CD14-positive monocyte (primary cell): ENCODE measurements at regions not wholly inside any gene's neighbourhood (a gene's known extent, or its start where the extent isn't known, plus 50 kb on each side); places are given as distances from the start of the nearest gene placed in this dataset.

Source experiments
- DNase-seq, 3 donors: peaks; one replicate each; pipeline ENCODE4 v3.0.0-alpha.2; 2011 to 2022
- H2AFZ ChIP-seq: 2 replicates; pipeline ENCODE4 v1.6.0; 2012; ENCODE audit warnings: mild to moderate bottlenecking, low read depth, low read length, inconsistent platforms; ENCODE audit not compliant: insufficient read depth, poor library complexity, severe bottlenecking
- H3K27ac ChIP-seq, 2 donors: 1 replicate in 1 of 2; 2 replicates in 1 of 2; pipeline ENCODE4 v1.5.1; 2012 to 2013; ENCODE audit warnings: low read length in 2 of 2, control low read depth in 1 of 2, inconsistent platforms in 1 of 2, low read depth in 1 of 2, mild to moderate bottlenecking in 1 of 2
- H3K27me3 ChIP-seq, 2 donors: one replicate each; pipeline versions ENCODE4 v1.6.0 to v1.6.1; 2011 to 2013; ENCODE audit warnings: low read length in 2 of 2; ENCODE audit not compliant: control insufficient read depth in 2 of 2, insufficient read depth in 2 of 2
- H3K36me3 ChIP-seq, 2 donors: replicated peaks in 1 of 2; 1 replicate in 1 of 2; 2 replicates in 1 of 2; pipeline versions ENCODE4 v1.5.1 to v1.6.1; 2012 to 2013; ENCODE audit warnings: low read length in 2 of 2, control low read depth in 1 of 2, inconsistent platforms in 1 of 2, mild to moderate bottlenecking in 1 of 2; ENCODE audit not compliant: insufficient read depth in 2 of 2, control insufficient read depth in 1 of 2
- H3K4me1 ChIP-seq, 2 donors: 1 replicate in 1 of 2; 2 replicates in 1 of 2; pipeline versions ENCODE4 v1.5.1 to v1.6.1; 2012 to 2013; ENCODE audit warnings: low read length in 2 of 2, control low read depth in 1 of 2, inconsistent platforms in 1 of 2, mild to moderate bottlenecking in 1 of 2, moderate library complexity in 1 of 2; ENCODE audit not compliant: insufficient read depth in 2 of 2, control insufficient read depth in 1 of 2
- H3K4me2 ChIP-seq: replicated peaks from 2 replicates; pipeline ENCODE3; 2012; ENCODE audit warnings: low read length, moderate library complexity, mild to moderate bottlenecking; ENCODE audit not compliant: poor library complexity, severe bottlenecking; ENCODE audit errors: extremely low read depth
- H3K4me3 ChIP-seq, 3 experiments: fragments of 200-600 bp in 1 of 3; sonication (generic) in 1 of 3; replicated peaks in 1 of 3; 1 replicate in 2 of 3; 2 replicates in 1 of 3; pipeline ENCODE4 v1.5.1; 2011 to 2013; ENCODE audit warnings: low read length in 3 of 3, mild to moderate bottlenecking in 3 of 3, control low read depth in 2 of 3, low read depth in 2 of 3, inconsistent platforms in 1 of 3, moderate library complexity in 1 of 3
- H3K79me2 ChIP-seq: 2 replicates; pipeline ENCODE4 v1.6.0; 2012; ENCODE audit warnings: mild to moderate bottlenecking, control low read depth, inconsistent platforms, low read length, moderate library complexity; ENCODE audit not compliant: insufficient read depth
- H3K9ac ChIP-seq: 2 replicates; pipeline ENCODE4 v1.6.0; 2017; ENCODE audit warnings: low read length, mild to moderate bottlenecking; ENCODE audit not compliant: insufficient read depth, poor library complexity, severe bottlenecking
- H3K9me3 ChIP-seq, 2 donors: replicated peaks in 1 of 2; 1 replicate in 1 of 2; 2 replicates in 1 of 2; pipeline versions ENCODE4 v1.5.1 to v1.6.1; 2012 to 2013; ENCODE audit warnings: low read length in 2 of 2, control low read depth in 1 of 2; ENCODE audit not compliant: control insufficient read depth in 1 of 2, insufficient read depth in 1 of 2
- H4K20me1 ChIP-seq: 2 replicates; pipeline ENCODE4 v1.6.0; 2012; ENCODE audit warnings: mild to moderate bottlenecking, low read length, control low read depth, moderate library complexity; ENCODE audit not compliant: insufficient read depth
- H3K27ac Mint-ChIP-seq, 7 donors: one replicate each; pipeline ENCODE4 v1.8.0; 2020; ENCODE audit warnings: mild to moderate bottlenecking in 7 of 7, mixed read lengths in 7 of 7, moderate library complexity in 6 of 7, inconsistent platforms in 2 of 7
- H3K27me3 Mint-ChIP-seq, 3 donors: one replicate each; pipeline ENCODE4 v1.8.0; 2021 to 2022; ENCODE audit warnings: low read depth in 3 of 3, mild to moderate bottlenecking in 3 of 3, mixed read lengths in 3 of 3, moderate library complexity in 3 of 3, inconsistent platforms in 1 of 3
- H3K36me3 Mint-ChIP-seq, 2 donors: one replicate each; pipeline ENCODE4 v1.8.0; 2020; ENCODE audit warnings: mixed read lengths in 2 of 2, inconsistent platforms in 1 of 2, mild to moderate bottlenecking in 1 of 2
- H3K4me1 Mint-ChIP-seq: one replicate; pipeline ENCODE4 v1.8.0; 2020; ENCODE audit warnings: mild to moderate bottlenecking, mixed read lengths
- H3K4me3 Mint-ChIP-seq, 2 donors: one replicate each; pipeline ENCODE4 v1.8.0; 2020; ENCODE audit warnings: mild to moderate bottlenecking in 2 of 2, mixed read lengths in 2 of 2, moderate library complexity in 1 of 2
- H3K9me3 Mint-ChIP-seq, 7 donors: one replicate each; pipeline ENCODE4 v1.8.0; 2020 to 2022; ENCODE audit warnings: mixed read lengths in 7 of 7, mild to moderate bottlenecking in 6 of 7, moderate library complexity in 6 of 7, inconsistent platforms in 2 of 7
- WGBS: methylation state at CpG from one replicate; pipeline ENCODE4 v1.1.5; 2013; ENCODE audit warnings: missing lambda C conversion rate; ENCODE audit not compliant: insufficient coverage; 5-methylcytosine and 5-hydroxymethylcytosine counted together
- intact Hi-C, 2 donors: fragments of 100-400 bp; cut with micrococcal nuclease; formaldehyde crosslinking; loops; one replicate each; pipeline versions ENCODE4 v1.15.0 to v1.15.1; 2023
- TF ChIP-seq, protein P1 (sequence below): fragments of 200-600 bp; IDR thresholded peaks from one replicate; pipeline ENCODE4 v1.8.0; 2022; ENCODE audit warnings: antibody characterized with exemption, mild to moderate bottlenecking

DNA sequence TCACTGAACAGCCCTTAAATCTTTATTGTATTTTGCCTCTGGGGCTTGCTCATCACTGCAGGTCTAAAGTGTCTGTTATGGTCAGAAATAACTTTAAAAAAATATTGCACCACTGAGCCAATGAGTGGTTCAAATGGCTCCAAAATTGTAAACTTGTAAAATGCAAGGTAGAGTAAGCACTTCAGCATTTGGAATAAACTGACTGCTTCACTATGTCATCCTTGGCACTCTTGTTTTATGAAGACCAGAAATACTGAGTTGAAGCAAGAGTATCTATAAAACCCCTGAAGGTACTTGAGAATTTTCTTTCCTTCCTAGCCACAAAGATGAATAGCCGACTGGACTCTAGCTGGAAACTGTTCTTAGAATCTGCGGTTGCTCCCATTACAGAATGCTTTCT, 390.3 kb upstream of the DPH6 start:
- Histone ChIP-seq H3K27me3 (no peaks in the 10 kb centered on the region), H3K4me2 (no peak overlapping the region), H3K9me3 (peaks cover 0 to 4% of the 10 kb centered on the region in 2 donors), H3K27ac (no peak overlapping the region), H4K20me1 (no peaks in the 10 kb centered on the region), H3K79me2 (no peaks in the 10 kb centered on the region), H3K9ac (no peak overlapping the region), H2AFZ (no peak overlapping the region), H3K4me3 (no peak overlapping the region), H3K4me1 (no peaks in the 10 kb centered on the region), H3K36me3 (no peaks in the 10 kb centered on the region)
- Mint-ChIP-seq H3K27me3 (no peaks in the 10 kb centered on the region), H3K36me3 (no peaks in the 10 kb centered on the region), H3K27ac (no peak overlapping the region), H3K4me3 (no peak overlapping the region), H3K9me3 (peaks cover 0 to 4% (median 2%) of the 10 kb centered on the region in 7 donors), H3K4me1 (no peaks in the 10 kb centered on the region)
- no CpG with 5 or more reads among the region's 2 CpGs for WGBS
- intact Hi-C loops: no loop called here
- TF ChIP-seq, protein P1, sequence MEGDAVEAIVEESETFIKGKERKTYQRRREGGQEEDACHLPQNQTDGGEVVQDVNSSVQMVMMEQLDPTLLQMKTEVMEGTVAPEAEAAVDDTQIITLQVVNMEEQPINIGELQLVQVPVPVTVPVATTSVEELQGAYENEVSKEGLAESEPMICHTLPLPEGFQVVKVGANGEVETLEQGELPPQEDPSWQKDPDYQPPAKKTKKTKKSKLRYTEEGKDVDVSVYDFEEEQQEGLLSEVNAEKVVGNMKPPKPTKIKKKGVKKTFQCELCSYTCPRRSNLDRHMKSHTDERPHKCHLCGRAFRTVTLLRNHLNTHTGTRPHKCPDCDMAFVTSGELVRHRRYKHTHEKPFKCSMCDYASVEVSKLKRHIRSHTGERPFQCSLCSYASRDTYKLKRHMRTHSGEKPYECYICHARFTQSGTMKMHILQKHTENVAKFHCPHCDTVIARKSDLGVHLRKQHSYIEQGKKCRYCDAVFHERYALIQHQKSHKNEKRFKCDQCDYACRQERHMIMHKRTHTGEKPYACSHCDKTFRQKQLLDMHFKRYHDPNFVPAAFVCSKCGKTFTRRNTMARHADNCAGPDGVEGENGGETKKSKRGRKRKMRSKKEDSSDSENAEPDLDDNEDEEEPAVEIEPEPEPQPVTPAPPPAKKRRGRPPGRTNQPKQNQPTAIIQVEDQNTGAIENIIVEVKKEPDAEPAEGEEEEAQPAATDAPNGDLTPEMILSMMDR: no peak
- DNase-seq: no peak

DNA sequence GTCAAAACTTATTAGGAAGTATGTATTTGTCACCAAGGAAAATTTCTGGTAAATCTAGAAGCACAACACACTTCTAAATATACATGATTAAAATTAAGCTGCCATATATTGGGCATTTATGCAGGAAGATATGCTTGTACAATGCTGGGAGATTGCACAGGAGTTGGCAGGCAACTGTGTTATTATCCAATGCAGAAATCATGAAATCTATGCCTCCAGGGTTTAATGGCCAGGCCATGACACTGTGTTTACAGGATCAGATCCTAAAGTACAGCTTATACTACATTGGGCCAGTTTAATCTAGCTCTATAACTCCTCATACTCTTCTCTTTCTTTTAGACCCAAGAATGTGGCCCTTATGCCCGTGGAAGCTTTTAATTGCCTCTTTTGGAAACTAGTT, 391.4 kb upstream of the DPH6 start:
- no peak overlapping the region for H2AFZ ChIP-seq
- no peak overlapping the region for H3K27ac ChIP-seq
- no peaks in the 10 kb centered on the region for H3K79me2 ChIP-seq
- WGBS: no CpG with 5 or more reads among the region's 1 CpG
- Mint-ChIP-seq H3K4me3 (no peak overlapping the region), H3K27me3 (no peaks in the 10 kb centered on the region), H3K4me1 (no peaks in the 10 kb centered on the region), H3K9me3 (peaks cover 0 to 6% (median 2%) of the 10 kb centered on the region in 7 donors), H3K27ac (no peak overlapping the region), H3K36me3 (no peaks in the 10 kb centered on the region)
- intact Hi-C loops: no loop called here
- no peak for DNase-seq
- H3K36me3 ChIP-seq: no peaks in the 10 kb centered on the region
- no peak overlapping the region for H3K4me3 ChIP-seq
- no peaks in the 10 kb centered on the region for H4K20me1 ChIP-seq
- H3K4me2 ChIP-seq: no peak overlapping the region
- H3K4me1 ChIP-seq: no peaks in the 10 kb centered on the region
- no peaks in the 10 kb centered on the region for H3K27me3 ChIP-seq
- TF ChIP-seq, protein P1: no peak
- peaks cover 2 to 4% of the 10 kb centered on the region in 2 donors for H3K9me3 ChIP-seq
- H3K9ac ChIP-seq: no peak overlapping the region
